Karpas-422 (cell line): ENCODE measurements at regions not wholly inside any gene's neighbourhood (a gene's known extent, or its start where the extent isn't known, plus 50 kb on each side); places are given as distances from the start of the nearest gene placed in this dataset.

ENCODE experiments used
- DNase-seq: peaks from one replicate; pipeline ENCODE4 v3.0.0-alpha.2; 2015
- H2AFZ ChIP-seq: fragments of 200-600 bp; sonication (generic); 2 replicates; pipeline ENCODE4 v1.6.1; 2014; ENCODE audit warnings: antibody characterized with exemption, low read length, mixed read lengths
- H3K27ac ChIP-seq: fragments of 200-600 bp; sonication (generic); 2 replicates; pipeline ENCODE4 v1.5.1; 2014; ENCODE audit warnings: mild to moderate bottlenecking, low read length, moderate library complexity
- H3K27me3 ChIP-seq: fragments of 200-600 bp; sonication (generic); 2 replicates; pipeline ENCODE4 v1.6.1; 2014; ENCODE audit warnings: low read length, mixed read lengths
- H3K36me3 ChIP-seq: fragments of 200-600 bp; sonication (generic); 2 replicates; pipeline ENCODE4 v1.6.1; 2014; ENCODE audit warnings: low read length, mixed read lengths; ENCODE audit not compliant: insufficient read depth
- H3K4me1 ChIP-seq: fragments of 200-600 bp; sonication (generic); 2 replicates; pipeline ENCODE4 v1.6.1; 2014; ENCODE audit warnings: mild to moderate bottlenecking, low read length, mixed read lengths
- H3K4me2 ChIP-seq: fragments of 200-600 bp; sonication (generic); 2 replicates; pipeline ENCODE4 v1.6.1; 2014; ENCODE audit warnings: low read length, low read depth, mild to moderate bottlenecking; ENCODE audit not compliant: poor library complexity, severe bottlenecking
- H3K4me3 ChIP-seq: fragments of 200-600 bp; sonication (generic); 2 replicates; pipeline ENCODE4 v1.5.1; 2014; ENCODE audit warnings: mild to moderate bottlenecking, antibody characterized with exemption, low read length, mixed read lengths
- H3K79me2 ChIP-seq: fragments of 200-600 bp; sonication (generic); 2 replicates; pipeline ENCODE4 v1.6.1; 2014; ENCODE audit warnings: mild to moderate bottlenecking, low read length, mixed read lengths
- H3K9ac ChIP-seq: fragments of 200-600 bp; sonication (generic); 2 replicates; pipeline ENCODE4 v1.6.0; 2014; ENCODE audit warnings: low read length
- H3K9me2 ChIP-seq: fragments of 200-600 bp; sonication (generic), shearing (Covaris generic); replicated peaks from 2 replicates; pipeline ENCODE4 v1.6.0; 2014; ENCODE audit warnings: mild to moderate bottlenecking, low read length, moderate library complexity; ENCODE audit not compliant: insufficient read depth
- H3K9me3 ChIP-seq: fragments of 300-700, 200-600 bp; sonication (generic); 2 replicates; pipeline ENCODE4 v1.6.1; 2014; ENCODE audit warnings: low read length, mixed read lengths
- H4K20me1 ChIP-seq: fragments of 200-600 bp; sonication (generic); 2 replicates; pipeline ENCODE4 v1.6.1; 2014; ENCODE audit warnings: mild to moderate bottlenecking, antibody characterized with exemption, low read length, low read depth; ENCODE audit not compliant: insufficient read depth

GRCh38 chr2:82307511-82307910, 2003.0 kb upstream of the LRRTM1 start:
- H3K9me2 ChIP-seq = no peaks in the 10 kb centered on the region
- H2AFZ ChIP-seq = no peak overlapping the region
- H3K4me1 ChIP-seq = no peaks in the 10 kb centered on the region
- peaks cover 42% of the 10 kb centered on the region for H3K9me3 ChIP-seq
- H3K4me2 ChIP-seq = no peak overlapping the region
- no peak overlapping the region for H3K9ac ChIP-seq
- H3K4me3 ChIP-seq = no peak overlapping the region
- H3K36me3 ChIP-seq = no peaks in the 10 kb centered on the region
- H3K79me2 ChIP-seq = no peaks in the 10 kb centered on the region
- H3K27ac ChIP-seq = no peak overlapping the region
- no peak for DNase-seq
- no peaks in the 10 kb centered on the region for H3K27me3 ChIP-seq
- no peaks in the 10 kb centered on the region for H4K20me1 ChIP-seq

GRCh38 chr2:82301506-82301905, 1997.0 kb upstream of the LRRTM1 start:
- H3K79me2 ChIP-seq = no peaks in the 10 kb centered on the region
- H3K27ac ChIP-seq = no peak overlapping the region
- H3K4me1 ChIP-seq = no peaks in the 10 kb centered on the region
- H4K20me1 ChIP-seq = no peaks in the 10 kb centered on the region
- no peak overlapping the region for H3K4me3 ChIP-seq
- no peak overlapping the region for H3K9ac ChIP-seq
- H3K36me3 ChIP-seq = no peaks in the 10 kb centered on the region
- H2AFZ ChIP-seq = no peak overlapping the region
- no peaks in the 10 kb centered on the region for H3K27me3 ChIP-seq
- DNase-seq = no peak
- no peak overlapping the region for H3K4me2 ChIP-seq
- peaks cover 53% of the 10 kb centered on the region for H3K9me3 ChIP-seq
- H3K9me2 ChIP-seq = no peaks in the 10 kb centered on the region

DNA sequence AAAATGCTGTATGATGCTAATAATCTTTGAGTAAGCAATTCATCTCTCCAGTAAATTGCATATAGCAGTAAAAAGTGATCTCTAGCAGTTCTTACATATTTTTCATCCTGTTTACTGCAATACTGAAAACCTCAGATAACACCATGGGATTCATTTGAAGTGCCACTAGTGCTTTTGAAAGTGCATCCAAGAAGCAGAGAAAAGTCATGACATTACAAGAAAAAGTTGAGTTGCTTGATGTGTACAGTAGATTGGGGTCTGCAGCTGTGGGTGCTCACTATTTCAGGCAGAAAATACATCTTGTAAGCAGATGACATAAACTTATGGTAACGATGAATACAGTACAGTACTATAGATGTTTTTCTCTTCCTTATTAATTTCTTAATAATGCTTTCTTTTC, 1984.9 kb upstream of the LRRTM1 start:
- H3K4me1 ChIP-seq = no peaks in the 10 kb centered on the region
- no peak overlapping the region for H3K4me3 ChIP-seq
- no peak overlapping the region for H3K9ac ChIP-seq
- H4K20me1 ChIP-seq = no peaks in the 10 kb centered on the region
- H3K9me2 ChIP-seq = no peaks in the 10 kb centered on the region
- no peak overlapping the region for H3K4me2 ChIP-seq
- H3K27me3 ChIP-seq = no peaks in the 10 kb centered on the region
- no peaks in the 10 kb centered on the region for H3K36me3 ChIP-seq
- H3K9me3 ChIP-seq = peaks cover 36% of the 10 kb centered on the region
- H3K79me2 ChIP-seq = no peaks in the 10 kb centered on the region
- DNase-seq = no peak
- no peak overlapping the region for H3K27ac ChIP-seq
- H2AFZ ChIP-seq = no peak overlapping the region

- Histone ChIP-seq H4K20me1 (no peaks in the 10 kb centered on the region), H3K4me1 (no peaks in the 10 kb centered on the region), H3K9me2 (no peaks in the 10 kb centered on the region), H3K27ac (no peak overlapping the region), H3K36me3 (no peaks in the 10 kb centered on the region), H3K27me3 (no peaks in the 10 kb centered on the region), H3K9me3 (peaks cover 37% of the 10 kb centered on the region), H3K4me2 (no peak overlapping the region), H3K79me2 (no peaks in the 10 kb centered on the region), H3K9ac (no peak overlapping the region), H2AFZ (no peak overlapping the region), H3K4me3 (no peak overlapping the region)
- no peak for DNase-seq
Measured at GRCh38 chr2:82283075-82283474, 1978.5 kb upstream of the LRRTM1 start.

DNA sequence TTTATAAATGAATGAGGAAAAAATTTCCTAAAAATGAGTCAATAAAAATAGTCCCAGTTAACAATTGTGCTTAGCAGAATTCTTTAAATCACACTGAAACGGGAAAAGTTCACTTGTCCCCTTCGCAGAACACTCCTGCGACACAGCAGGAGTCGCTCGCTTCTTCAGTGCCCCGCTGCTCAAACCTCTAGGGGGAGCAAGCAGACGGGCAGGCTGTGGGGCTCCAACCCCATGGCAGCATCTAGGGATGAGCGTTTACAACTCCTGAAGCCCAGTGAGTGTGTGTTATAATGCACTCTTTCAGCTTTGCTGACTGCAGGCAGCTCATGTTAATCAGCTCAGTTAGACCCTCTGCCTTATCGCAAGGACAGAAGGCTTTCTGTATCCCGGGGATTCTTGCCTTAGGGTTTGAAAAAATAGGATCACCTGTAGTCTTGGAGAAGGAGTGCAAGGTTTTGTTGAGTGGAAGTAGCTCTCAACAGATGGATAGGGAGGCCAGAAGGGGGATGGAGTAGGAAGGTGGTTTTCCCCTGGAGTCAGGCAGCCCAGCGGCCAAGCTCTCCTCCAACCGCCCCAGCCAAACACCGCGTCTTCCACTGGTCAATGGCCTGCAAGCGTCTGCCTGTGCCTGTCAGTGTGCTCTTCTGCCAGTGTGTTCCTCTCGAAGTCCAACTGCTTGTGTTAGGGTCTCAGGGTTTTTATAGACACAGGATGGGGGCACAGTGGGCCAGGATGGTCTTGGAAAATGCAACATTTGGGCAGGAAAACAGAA, 1977.7 kb upstream of the LRRTM1 start:
- Histone ChIP-seq H3K9me2 (no peaks in the 10 kb centered on the region), H3K9ac (no peak overlapping the region), H3K4me3 (no peak overlapping the region), H2AFZ (no peak overlapping the region), H3K79me2 (no peaks in the 10 kb centered on the region), H3K36me3 (no peaks in the 10 kb centered on the region), H3K27me3 (no peaks in the 10 kb centered on the region), H4K20me1 (no peaks in the 10 kb centered on the region), H3K4me1 (no peaks in the 10 kb centered on the region), H3K27ac (no peak overlapping the region), H3K9me3 (peaks cover 34% of the 10 kb centered on the region), H3K4me2 (no peak overlapping the region)
- no peak for DNase-seq

GRCh38 chr2:82279367-82279766, 1974.8 kb upstream of the LRRTM1 start:
- no peaks in the 10 kb centered on the region for H3K36me3 ChIP-seq
- no peaks in the 10 kb centered on the region for H3K27me3 ChIP-seq
- H3K4me1 ChIP-seq = no peaks in the 10 kb centered on the region
- no peaks in the 10 kb centered on the region for H3K9me2 ChIP-seq
- H3K27ac ChIP-seq = no peak overlapping the region
- DNase-seq = no peak
- H4K20me1 ChIP-seq = no peaks in the 10 kb centered on the region
- no peak overlapping the region for H3K9ac ChIP-seq
- no peak overlapping the region for H3K4me2 ChIP-seq
- no peaks in the 10 kb centered on the region for H3K79me2 ChIP-seq
- no peak overlapping the region for H2AFZ ChIP-seq
- no peak overlapping the region for H3K4me3 ChIP-seq
- H3K9me3 ChIP-seq = peaks cover 36% of the 10 kb centered on the region

DNA sequence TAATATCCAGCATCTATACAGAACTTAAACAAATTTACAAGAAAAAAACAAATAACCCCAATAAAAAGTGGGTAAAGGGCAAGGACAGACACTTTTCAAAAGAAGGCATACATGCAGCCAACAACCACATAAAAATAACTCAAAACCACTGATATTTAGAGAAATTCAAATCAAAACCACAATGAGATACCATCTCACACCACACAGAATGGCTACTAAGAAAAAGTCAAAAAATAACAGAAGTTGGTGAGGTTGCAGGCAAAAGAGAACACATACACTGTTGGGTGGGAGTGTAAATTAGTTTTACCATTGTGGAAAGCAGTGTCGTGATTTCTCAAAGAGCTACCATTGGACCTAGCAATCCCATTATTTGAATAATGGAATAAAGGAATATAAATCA, 1973.9 kb upstream of the LRRTM1 start:
- no peak overlapping the region for H3K4me2 ChIP-seq
- peaks cover 31% of the 10 kb centered on the region for H3K9me3 ChIP-seq
- no peaks in the 10 kb centered on the region for H3K27me3 ChIP-seq
- no peaks in the 10 kb centered on the region for H3K4me1 ChIP-seq
- no peaks in the 10 kb centered on the region for H3K9me2 ChIP-seq
- no peaks in the 10 kb centered on the region for H4K20me1 ChIP-seq
- H2AFZ ChIP-seq = no peak overlapping the region
- no peak overlapping the region for H3K4me3 ChIP-seq
- no peak overlapping the region for H3K9ac ChIP-seq
- H3K36me3 ChIP-seq = no peaks in the 10 kb centered on the region
- no peak for DNase-seq
- no peaks in the 10 kb centered on the region for H3K79me2 ChIP-seq
- no peak overlapping the region for H3K27ac ChIP-seq

DNA sequence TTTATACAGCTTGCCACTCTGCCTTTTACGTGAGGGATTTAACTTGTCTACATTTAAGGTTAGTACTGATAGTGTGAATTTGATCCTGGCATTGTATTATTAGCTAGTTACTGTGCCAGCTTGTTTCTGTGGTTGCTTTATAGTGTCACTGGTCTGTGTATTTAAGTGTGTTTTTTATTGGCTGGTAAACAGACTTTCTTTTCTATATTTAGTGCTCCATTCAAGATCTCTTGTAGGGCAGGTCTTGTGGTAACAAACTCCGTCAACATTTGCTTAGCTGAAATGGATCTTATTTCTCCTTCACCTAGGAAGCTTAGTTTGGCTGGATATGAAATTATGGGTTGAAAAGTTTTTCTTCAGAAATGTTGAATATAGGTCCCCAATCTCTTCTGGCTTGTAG, 1971.0 kb upstream of the LRRTM1 start:
- Histone ChIP-seq H3K4me1 (no peaks in the 10 kb centered on the region), H3K36me3 (no peaks in the 10 kb centered on the region), H3K9me3 (peaks cover 34% of the 10 kb centered on the region), H3K27ac (no peak overlapping the region), H3K27me3 (no peaks in the 10 kb centered on the region), H3K9me2 (no peaks in the 10 kb centered on the region), H3K79me2 (no peaks in the 10 kb centered on the region), H3K4me3 (no peak overlapping the region), H3K4me2 (no peak overlapping the region), H4K20me1 (no peaks in the 10 kb centered on the region), H2AFZ (no peak overlapping the region), H3K9ac (no peak overlapping the region)
- DNase-seq = no peak
